ENCODE measurements at regions not wholly inside any gene's neighbourhood (a gene's known extent, or its start where the extent isn't known, plus 50 kb on each side); places are given as distances from the start of the nearest gene placed in this dataset.

- TF ChIP-seq TEAD2 (tag; IDR thresholded peaks at IDR 0.05), result no peak
- TF ChIP-seq GTF2A2 (tag; IDR thresholded peaks at IDR 0.05), result no peak
- TF ChIP-seq MXD1 (CRISPR knock-in tag; IDR thresholded peaks at IDR 0.05; ENCODE audit: borderline replicate concordance, poor library complexity, severe bottlenecking), result no peak
These were observed 129.6 kb upstream of the ABCA1 start (continued) for GRCh38 chr9:105057551-105057950.

GRCh38 chr9:105059252-105059651, 131.3 kb upstream of the ABCA1 start:
- CTCF ChIA-PET (ENCODE audit: low intra/inter-chr PET ratio), result no interaction called here
- POLR2A ChIA-PET, result interaction anchor here (1.1 kb wide), 1 partner anchor 10 kb away, joined by 4 read pairs; no protein-coding TSS in a partner anchor
- WGBS (ENCODE audit: insufficient coverage, low coverage, missing lambda C conversion rate), result 0% methylated on average over 1 of the region's 1 CpG
- Histone ChIP-seq H3K4me3 (no peak overlapping the region), H3K9ac (ENCODE audit: insufficient read depth in 1 of 2, low read depth in 2 of 2, low read length in 2 of 2) (no peak overlapping the region), H3K79me2 (ENCODE audit: control insufficient read depth, insufficient read depth, low read length) (no peaks in the 10 kb centered on the region), H4K20me1 (replicated peaks; ENCODE audit: control insufficient read depth, insufficient read depth, low read length) (no peaks in the 10 kb centered on the region), H2AFZ (ENCODE audit: low read depth, low read length) (no peak overlapping the region), H3K4me1 (replicated peaks in 1 of 2; ENCODE audit: control insufficient read depth in 2 of 2, insufficient read depth in 2 of 2, low read length in 2 of 2) (peaks cover 0 to 4% of the 10 kb centered on the region in 2 experiments; a peak in 4 of 5 replicates), H3K27me3 (ENCODE audit: control insufficient read depth in 2 of 2, insufficient read depth in 2 of 2, low read length in 2 of 2) (peaks cover 6 to 21% of the 10 kb centered on the region in 2 experiments; a peak in 3 of 5 replicates), H3K9me3 (replicated peaks; ENCODE audit: control insufficient read depth, insufficient read depth, low read depth, low read length) (no peaks in the 10 kb centered on the region), H3K36me3 (ENCODE audit: control insufficient read depth, insufficient read depth, low read length) (no peaks in the 10 kb centered on the region), H3K4me2 (ENCODE audit: insufficient read depth, low read length) (no peak overlapping the region), H3K9me1 (ENCODE audit: control insufficient read depth, insufficient read depth, low read length) (no peaks in the 10 kb centered on the region), H3K27ac (ENCODE audit: extremely low read depth, low read depth, low read length) (no peak overlapping the region)
- intact Hi-C loops (cut with micrococcal nuclease) (no loop called here), in situ Hi-C loops (cut with MboI) (no loop called here)
- ATAC-seq (no peak), DNase-seq (ENCODE audit: extremely low read depth in 1 of 4, low spot score in 3 of 4) (no peak), FAIRE-seq (no peak)
- no TSS peak for BruUV-seq (replicated peaks)
- TF ChIP-seq MTA2 (IDR thresholded peaks at IDR 0.05; ENCODE audit: low read depth), result no peak
- TF ChIP-seq HINFP (tag; conservative IDR thresholded peaks at IDR 0.05; ENCODE audit: low read depth), result no peak
- no peak for TF ChIP-seq ZBTB34 (CRISPR knock-in tag; IDR thresholded peaks at IDR 0.05)
- TF ChIP-seq ZNF77 (CRISPR knock-in tag; IDR thresholded peaks at IDR 0.05), result no peak
- TF ChIP-seq NUFIP1 (IDR thresholded peaks at IDR 0.05; ENCODE audit: partially characterized antibody), result no peak
- no peak for TF ChIP-seq HDAC1 (IDR thresholded peaks at IDR 0.05)
- TF ChIP-seq NCOA4 (IDR thresholded peaks at IDR 0.05; ENCODE audit: partially characterized antibody), result no peak
- no peak for TF ChIP-seq DLX4 (CRISPR knock-in tag; IDR thresholded peaks at IDR 0.05)
- TF ChIP-seq ZNF778 (CRISPR knock-in tag; IDR thresholded peaks at IDR 0.05), result no peak
- no peak for TF ChIP-seq BRCA1 (IDR thresholded peaks at IDR 0.05)
- TF ChIP-seq BRCA1 (CRISPR knock-in tag; IDR thresholded peaks at IDR 0.05), result no peak
- no peak for TF ChIP-seq FOXO4 (CRISPR knock-in tag; IDR thresholded peaks at IDR 0.05)
- TF ChIP-seq MBD1 (CRISPR knock-in tag; IDR thresholded peaks at IDR 0.05), result no peak

All from K562 (cell line).